ENCODE measurements at regions not wholly inside any gene's neighbourhood (a gene's known extent, or its start where the extent isn't known, plus 50 kb on each side); places are given as distances from the start of the nearest gene placed in this dataset.

DNA sequence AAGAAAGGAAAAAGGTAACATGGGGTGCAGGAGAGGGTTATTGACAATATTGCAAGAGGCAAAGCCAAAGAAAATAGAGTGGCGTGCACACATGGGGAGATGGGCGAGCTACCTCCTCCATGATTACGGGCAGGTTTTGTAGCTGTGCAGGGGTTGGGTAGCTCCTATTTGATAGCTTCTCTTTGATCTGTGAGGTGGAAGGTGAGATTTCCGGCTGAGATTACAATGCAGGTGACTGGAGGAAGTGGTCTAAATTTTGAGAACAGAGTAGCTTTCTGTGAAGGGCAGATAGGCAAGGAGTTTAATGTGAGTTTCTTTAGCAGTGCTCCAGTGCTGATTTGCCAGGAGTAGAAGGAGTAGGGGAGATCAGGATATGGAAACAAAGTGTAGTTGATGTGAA lies 263.4 kb downstream of the PLA2G4A start:
- DNase-seq, result no peak

DNA sequence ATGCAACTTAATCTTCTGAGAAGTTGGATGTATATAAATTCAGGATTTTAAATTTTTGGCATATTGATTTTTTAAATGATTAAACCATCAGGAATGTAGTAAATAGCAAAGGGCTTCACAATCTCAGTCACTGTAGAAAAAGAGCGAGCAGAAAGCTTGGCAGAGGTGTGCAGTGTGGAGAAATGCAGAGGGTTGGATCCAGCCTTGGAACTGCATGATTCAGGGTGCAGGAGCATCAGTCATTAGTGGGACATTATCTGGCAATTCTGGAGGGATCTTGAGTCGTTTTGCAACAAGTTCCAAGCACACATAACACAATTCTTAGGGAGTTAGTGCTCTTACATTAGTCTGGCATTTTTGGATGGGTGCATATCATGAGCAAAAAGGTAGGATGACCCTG lies 267.9 kb downstream of the PLA2G4A start:
- no peak for DNase-seq

GRCh38 chr1:187110351-187110750 lies 281.6 kb downstream of the PLA2G4A start:
- DNase-seq, result no peak

- DNase-seq, result no peak
Measured at GRCh38 chr1:187114792-187115191, 286.0 kb downstream of the PLA2G4A start.

- no peak for DNase-seq
Measured at GRCh38 chr1:187121661-187122060, 292.9 kb downstream of the PLA2G4A start.

DNA sequence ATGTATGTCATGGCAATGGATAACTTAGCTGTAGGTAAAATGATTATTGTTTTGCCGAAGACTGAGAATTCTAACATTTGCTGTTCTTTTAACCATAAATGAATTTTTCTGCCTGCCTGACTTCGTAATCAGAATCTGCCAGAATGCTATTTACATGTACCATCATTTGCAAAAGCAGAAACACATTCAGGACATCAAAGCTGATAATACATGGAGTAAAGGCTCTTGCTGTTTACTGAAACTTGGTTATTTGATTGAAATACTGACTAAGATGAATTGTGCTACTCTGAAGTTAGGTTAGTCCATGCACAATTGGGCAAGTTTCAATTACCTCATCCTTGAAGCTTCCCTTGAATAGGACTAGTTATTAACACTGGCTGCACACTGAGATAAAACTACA lies 293.8 kb downstream of the PLA2G4A start:
- no peak for DNase-seq

GRCh38 chr1:187129132-187129531 lies 300.4 kb downstream of the PLA2G4A start:
- DNase-seq, result no peak

DNA sequence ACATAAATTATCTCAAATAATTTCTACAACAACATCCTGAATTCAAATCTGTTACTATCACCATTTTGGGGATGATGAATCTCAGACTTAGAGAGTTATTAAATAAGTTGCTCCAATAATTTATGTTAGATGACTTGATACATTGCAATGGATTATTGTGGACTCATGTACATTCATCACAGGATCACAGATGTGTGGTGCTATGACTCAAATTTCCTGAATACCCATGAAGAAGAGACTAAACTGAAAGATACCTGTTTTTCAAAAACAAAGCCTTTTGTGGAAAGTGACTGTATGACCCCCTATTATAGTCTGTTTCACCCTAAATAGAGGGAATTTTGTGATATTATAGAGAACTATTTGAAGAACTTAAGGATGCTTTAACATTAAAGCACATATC lies 315.0 kb downstream of the PLA2G4A start:
- no peak for DNase-seq

- no peak for DNase-seq
Measured at GRCh38 chr1:187146388-187146787, 317.6 kb downstream of the PLA2G4A start.

DNA sequence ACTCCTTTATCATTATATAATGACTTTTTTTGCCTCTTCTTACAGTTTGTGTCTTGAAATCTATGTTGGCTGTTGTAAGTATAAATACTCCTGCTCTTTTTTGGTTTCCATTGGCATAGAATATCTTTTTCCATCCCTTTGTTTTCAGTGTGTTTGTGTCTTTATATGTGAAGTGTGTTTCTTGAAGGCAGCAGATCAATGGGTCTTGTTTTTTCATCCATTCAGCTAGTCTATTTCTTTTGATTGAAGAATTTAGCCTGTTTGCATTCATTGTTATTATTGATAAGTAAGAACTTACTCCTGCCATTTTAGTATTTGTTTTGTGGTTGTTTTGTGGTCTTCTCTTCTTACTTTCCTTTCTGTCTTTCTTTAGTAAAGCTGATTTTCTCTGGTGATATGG lies 322.8 kb downstream of the PLA2G4A start:
- no peak for DNase-seq

GRCh38 chr1:187153047-187153446 lies 324.3 kb downstream of the PLA2G4A start:
- DNase-seq, result no peak

GRCh38 chr1:187157115-187157514 lies 328.4 kb downstream of the PLA2G4A start:
- DNase-seq, result peak; percentile 8

DNA sequence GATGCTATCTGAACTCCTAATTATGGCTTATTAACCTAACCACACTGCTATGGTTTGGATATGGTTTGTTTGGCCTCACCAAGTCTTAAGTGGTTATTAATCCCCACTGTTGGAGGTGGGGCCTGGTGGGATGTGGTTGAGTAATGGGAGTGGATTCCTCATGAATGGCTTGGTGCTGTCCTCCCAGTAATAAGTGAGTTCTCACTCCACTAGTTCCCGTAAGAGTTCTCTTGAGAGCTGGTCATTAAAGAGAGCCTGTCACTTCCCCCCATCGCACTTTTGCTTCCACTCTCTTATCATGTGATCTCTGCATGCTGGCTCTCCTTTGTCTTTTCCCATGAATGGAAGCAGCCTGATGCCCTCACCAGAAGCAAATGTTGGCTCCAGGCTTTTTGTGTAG lies 328.8 kb downstream of the PLA2G4A start:
- no peak for DNase-seq

GRCh38 chr1:187167555-187167954 lies 338.8 kb downstream of the PLA2G4A start:
- no peak for DNase-seq

DNA sequence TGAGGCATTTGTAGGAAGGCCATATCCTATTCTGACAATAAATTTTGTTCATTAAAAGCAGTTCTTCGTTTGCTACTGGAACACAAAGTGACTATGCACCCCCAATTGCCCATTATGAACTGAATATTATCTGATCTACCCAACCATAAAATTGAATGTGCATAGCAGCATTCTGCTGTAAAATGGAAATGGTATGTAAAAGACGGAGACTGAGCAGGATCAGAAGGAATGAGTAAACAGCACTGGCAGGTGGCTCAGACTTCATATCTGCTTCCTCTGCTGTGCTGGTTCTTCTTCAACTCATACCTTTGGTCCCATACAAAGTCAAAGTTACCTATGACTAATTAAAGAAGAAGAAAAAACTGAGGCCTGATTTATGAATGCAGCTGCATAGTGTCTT lies 339.5 kb downstream of the PLA2G4A start:
- no peak for DNase-seq

DNA sequence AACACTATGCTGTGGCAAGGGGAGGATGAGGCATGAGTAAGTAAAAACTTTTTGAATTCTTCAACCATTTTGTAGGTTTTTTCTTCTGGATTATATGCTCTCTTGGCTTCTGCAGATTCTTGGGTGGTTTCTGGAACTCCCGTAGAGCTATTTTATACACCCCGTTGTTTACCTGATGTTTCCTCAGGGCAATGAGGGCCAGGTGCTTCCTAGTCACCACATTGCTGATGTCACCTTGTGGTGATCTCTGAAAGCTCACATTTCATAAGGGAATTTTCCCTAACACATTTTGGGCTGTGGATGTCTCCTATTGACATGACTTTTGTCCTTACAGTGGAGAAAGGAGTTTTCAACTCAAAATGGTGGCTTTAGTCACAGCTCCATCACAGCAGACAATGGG lies 356.6 kb downstream of the PLA2G4A start:
- no peak for DNase-seq

GRCh38 chr1:187197685-187198084 lies 368.9 kb downstream of the PLA2G4A start:
- no peak for DNase-seq

DNA sequence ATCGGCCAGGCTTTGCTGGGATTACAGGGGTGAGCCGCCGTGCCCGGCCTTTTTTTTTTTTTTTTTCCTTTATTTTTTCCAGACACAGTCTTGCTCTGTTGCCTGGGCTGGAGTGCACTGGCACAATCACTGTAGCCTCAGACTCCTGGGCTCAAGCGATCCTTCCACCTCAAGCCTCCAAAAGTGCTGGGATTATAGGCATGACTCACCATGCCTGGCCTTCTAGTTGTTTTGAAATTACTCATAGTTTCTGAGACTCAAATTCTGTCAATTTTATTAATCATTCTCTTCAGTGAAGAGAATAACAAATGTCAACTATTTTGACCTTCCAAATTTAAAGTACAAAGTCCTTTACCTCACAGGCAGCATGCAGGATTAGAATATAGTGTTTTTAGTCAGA lies 374.5 kb downstream of the PLA2G4A start:
- no peak for DNase-seq

GRCh38 chr1:187212377-187212776 lies 383.6 kb downstream of the PLA2G4A start:
- DNase-seq, result no peak

- no peak for DNase-seq
Measured at GRCh38 chr1:187226396-187226795, 397.6 kb downstream of the PLA2G4A start.

DNA sequence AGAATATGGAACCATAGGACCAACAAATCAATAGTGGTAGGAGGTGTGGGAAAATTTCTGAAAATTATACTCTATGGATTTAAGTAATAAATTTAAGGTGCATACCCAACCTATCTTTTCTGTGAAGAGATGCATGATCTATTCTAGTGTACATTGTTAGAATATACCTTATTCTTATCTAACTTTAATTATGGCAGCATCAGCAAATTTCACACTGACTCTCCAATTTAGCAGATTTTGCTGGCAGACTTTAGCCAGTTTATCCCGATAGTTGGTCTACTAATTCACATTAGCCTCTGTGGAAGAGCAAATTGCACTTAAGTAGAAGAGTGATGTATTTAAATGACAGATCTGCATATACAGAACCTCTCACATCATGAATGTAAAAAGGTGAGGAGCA lies 400.0 kb downstream of the PLA2G4A start:
- no peak for DNase-seq

- DNase-seq, result no peak
Measured at GRCh38 chr1:187229496-187229895, 400.7 kb downstream of the PLA2G4A start.

GRCh38 chr1:187234706-187235105 lies 406.0 kb downstream of the PLA2G4A start:
- DNase-seq, result no peak

GRCh38 chr1:187236199-187236598 lies 407.4 kb downstream of the PLA2G4A start:
- DNase-seq, result no peak

DNA sequence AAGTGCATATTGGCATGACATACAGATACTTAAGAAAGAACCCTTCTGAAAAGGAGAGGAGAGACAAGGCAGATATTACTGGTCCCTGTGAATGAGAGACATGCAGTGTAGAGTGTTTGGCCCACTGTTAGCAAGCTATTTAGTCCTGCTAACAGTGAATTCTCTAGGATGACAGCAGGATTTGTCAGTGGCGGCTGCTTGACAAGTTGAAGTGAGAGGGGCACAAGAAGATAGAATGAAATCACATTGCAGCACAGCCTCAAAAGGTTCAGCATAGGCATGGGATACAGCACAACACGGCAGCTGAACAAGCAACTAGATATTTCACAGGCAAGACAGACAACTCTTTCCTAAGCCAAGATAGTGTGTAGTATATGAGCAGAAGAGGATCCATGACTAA lies 407.9 kb downstream of the PLA2G4A start:
- no peak for DNase-seq

- DNase-seq, result no peak
Measured at GRCh38 chr1:187237542-187237941, 408.8 kb downstream of the PLA2G4A start.

All from hematopoietic multipotent progenitor cell treated with erythropoietin and hydrocortisone succinate and interleukin-3 and kit ligand, for 6 days (in vitro differentiated cells).